ENCODE measurements at regions not wholly inside any gene's neighbourhood (a gene's known extent, or its start where the extent isn't known, plus 50 kb on each side); places are given as distances from the start of the nearest gene placed in this dataset.

GRCh38 chr1:244318512-244318911 is 133.2 kb downstream of the ADSS2 start:
- POLR2A ChIA-PET (ENCODE audit: unreplicated experiment) = no interaction called here
- DNase-seq = no peak
- Histone ChIP-seq H4K20me1 (ENCODE audit: insufficient read depth) (no peaks in the 10 kb centered on the region), H3K9me3 (ENCODE audit: insufficient read depth, low read depth) (peaks cover 6% of the 10 kb centered on the region; the same call in 1 of the 2 replicates), H3K36me3 (ENCODE audit: low read depth) (no peaks in the 10 kb centered on the region), H3K4me2 (no peak overlapping the region), H3K4me1 (replicated peaks; ENCODE audit: insufficient read depth) (peaks cover 17% of the 10 kb centered on the region), H3F3A (ENCODE audit: insufficient read depth, low read depth) (peaks cover 20% of the 10 kb centered on the region), H3K27ac (no peak overlapping the region), H2AFZ (no peak overlapping the region), H3K9me2 (ENCODE audit: insufficient read depth) (no peaks in the 10 kb centered on the region), H3K4me3 (no peak overlapping the region), H3K79me2 (ENCODE audit: low read depth) (no peaks in the 10 kb centered on the region), H3K27me3 (ENCODE audit: insufficient read depth, low read depth) (no peaks in the 10 kb centered on the region)
- intact Hi-C loops (cut with micrococcal nuclease; ENCODE audit: unreplicated experiment) = no loop called here
- no peak for TF ChIP-seq CTCF (conservative IDR thresholded peaks at IDR 0.05)
- TF ChIP-seq EZH2 (IDR thresholded peaks at IDR 0.05; ENCODE audit: low read depth) = no peak
- BruUV-seq (replicated peaks) = no TSS peak
- CTCF ChIA-PET = no interaction called here

- Histone ChIP-seq H3K27ac (no peak overlapping the region), H3K27me3 (ENCODE audit: insufficient read depth, low read depth) (no peaks in the 10 kb centered on the region), H3K36me3 (ENCODE audit: low read depth) (no peaks in the 10 kb centered on the region), H3K79me2 (ENCODE audit: low read depth) (no peaks in the 10 kb centered on the region), H3F3A (ENCODE audit: insufficient read depth, low read depth) (peaks cover 26% of the 10 kb centered on the region), H4K20me1 (ENCODE audit: insufficient read depth) (no peaks in the 10 kb centered on the region), H3K4me3 (no peak overlapping the region), H3K4me2 (no peak overlapping the region), H2AFZ (0 out of 2 replicates have a peak overlapping the region, but pooled peaks have one; percentile 50), H3K9me2 (ENCODE audit: insufficient read depth) (no peaks in the 10 kb centered on the region), H3K4me1 (replicated peaks; ENCODE audit: insufficient read depth) (peaks cover 26% of the 10 kb centered on the region), H3K9me3 (ENCODE audit: insufficient read depth, low read depth) (peaks cover 6% of the 10 kb centered on the region; the same call in 1 of the 2 replicates)
- POLR2A ChIA-PET (ENCODE audit: unreplicated experiment) = no interaction called here
- no TSS peak for BruUV-seq (replicated peaks)
- DNase-seq = no peak
- CTCF ChIA-PET = no interaction called here
- intact Hi-C loops (cut with micrococcal nuclease; ENCODE audit: unreplicated experiment) = no loop called here
- TF ChIP-seq CTCF (conservative IDR thresholded peaks at IDR 0.05) = no peak
- TF ChIP-seq EZH2 (IDR thresholded peaks at IDR 0.05; ENCODE audit: low read depth) = no peak
These were observed 132.2 kb downstream of the ADSS2 start for GRCh38 chr1:244319283-244320132.

GRCh38 chr1:244322181-244322580 is 129.5 kb downstream of the ADSS2 start:
- CTCF ChIA-PET = no interaction called here

More at GRCh38 chr1:244322181-244322580, 129.5 kb downstream of the ADSS2 start:
- peak overlapping the region; percentile 86 for H3K4me2 ChIP-seq
- H3K9me2 ChIP-seq (ENCODE audit: insufficient read depth) = no peaks in the 10 kb centered on the region
- peaks cover 26% of the 10 kb centered on the region for H3F3A ChIP-seq (ENCODE audit: insufficient read depth, low read depth)
- peak overlapping the region; percentile 96 for H3K27ac ChIP-seq
- peaks cover 6% of the 10 kb centered on the region; the same call in 1 of the 2 replicates for H3K9me3 ChIP-seq (ENCODE audit: insufficient read depth, low read depth)
- H2AFZ ChIP-seq = peak overlapping the region; percentile 76
- TF ChIP-seq CTCF (conservative IDR thresholded peaks at IDR 0.05) (no peak), EZH2 (IDR thresholded peaks at IDR 0.05; ENCODE audit: low read depth) (no peak)
- peak overlapping the region; percentile 52; the same call in 1 of the 2 replicates for H3K4me3 ChIP-seq
- no peaks in the 10 kb centered on the region for H3K36me3 ChIP-seq (ENCODE audit: low read depth)
- BruUV-seq (replicated peaks) = TSS peak; percentile 57
- no peak for DNase-seq
- H3K27me3 ChIP-seq (ENCODE audit: insufficient read depth, low read depth) = no peaks in the 10 kb centered on the region
- intact Hi-C loops (cut with micrococcal nuclease; ENCODE audit: unreplicated experiment) = loop anchor here (1.0 to 2.0 kb wide), 2 partner anchors 18 to 131 kb away; no protein-coding TSS in a partner anchor
- H4K20me1 ChIP-seq (ENCODE audit: insufficient read depth) = no peaks in the 10 kb centered on the region
- no peaks in the 10 kb centered on the region for H3K79me2 ChIP-seq (ENCODE audit: low read depth)
- H3K4me1 ChIP-seq (replicated peaks; ENCODE audit: insufficient read depth) = peaks cover 37% of the 10 kb centered on the region
- POLR2A ChIA-PET (ENCODE audit: unreplicated experiment) = interaction anchor here (0.5 to 1.0 kb wide), 5 partner anchors 18 to 910 kb away, joined by 5 to 9 read pairs (median 7); no protein-coding TSS in a partner anchor

Measured in PC-9 (cell line).